Forelimb muscle (tissue), 1 donor: ENCODE measurements at regions not wholly inside any gene's neighbourhood (a gene's known extent, or its start where the extent isn't known, plus 50 kb on each side); places are given as distances from the start of the nearest gene placed in this dataset.

Experiments used
- DNase-seq: peaks from one replicate; pipeline ENCODE4 v3.0.0-alpha.2; 2013; ENCODE audit warnings: low read depth

- DNase-seq: no peak
Observed at GRCh38 chr12:91852634-91853033, 293.0 kb downstream of the BTG1 start.

- DNase-seq: no peak
Observed at GRCh38 chr12:91851741-91852477, 293.7 kb downstream of the BTG1 start.

- DNase-seq: no peak
Observed at GRCh38 chr12:91846466-91847055, 299.1 kb downstream of the BTG1 start.

GRCh38 chr12:91845365-91845764, 300.3 kb downstream of the BTG1 start:
- DNase-seq: no peak

- DNase-seq: no peak
Observed at GRCh38 chr12:91841822-91842221, 303.8 kb downstream of the BTG1 start.

- no peak for DNase-seq
Observed at GRCh38 chr12:91836696-91837095, 308.9 kb downstream of the BTG1 start.

GRCh38 chr12:91836264-91836663, 309.4 kb downstream of the BTG1 start:
- no peak for DNase-seq

GRCh38 chr12:91835693-91836092, 310.0 kb downstream of the BTG1 start:
- DNase-seq: no peak

- no peak for DNase-seq
Observed at GRCh38 chr12:91833780-91834359, 311.8 kb downstream of the BTG1 start.

- DNase-seq: no peak
Observed at GRCh38 chr12:91825999-91826398, 319.6 kb downstream of the BTG1 start.

GRCh38 chr12:91824991-91825390, 320.7 kb downstream of the BTG1 start:
- DNase-seq: no peak

GRCh38 chr12:91819132-91819447, 326.6 kb downstream of the BTG1 start:
- DNase-seq: no peak

GRCh38 chr12:91818227-91819131, 327.2 kb downstream of the BTG1 start:
- DNase-seq: no peak

GRCh38 chr12:91817517-91817916, 328.1 kb downstream of the BTG1 start:
- no peak for DNase-seq

GRCh38 chr12:91813701-91814100, 331.9 kb downstream of the BTG1 start:
- no peak for DNase-seq

- DNase-seq: peak; percentile 17
Observed at GRCh38 chr12:91811481-91812287, 334.0 kb downstream of the BTG1 start.

GRCh38 chr12:91810531-91811451, 334.9 kb downstream of the BTG1 start:
- DNase-seq: no peak

GRCh38 chr12:91810077-91810476, 335.6 kb downstream of the BTG1 start:
- DNase-seq: no peak

GRCh38 chr12:91805031-91805430, 340.6 kb downstream of the BTG1 start:
- DNase-seq: no peak

GRCh38 chr12:91804533-91804932, 341.1 kb downstream of the BTG1 start:
- DNase-seq: no peak
